Activated naive CD4-positive, alpha-beta T cell treated with anti-CD3 and anti-CD28 coated beads for 36 hours (primary cell): ENCODE measurements at regions not wholly inside any gene's neighbourhood (a gene's known extent, or its start where the extent isn't known, plus 50 kb on each side); places are given as distances from the start of the nearest gene placed in this dataset.

Experiments
- CTCF ChIA-PET: fragments of 350-600 bp; sonication (Branson Sonifier 250); formaldehyde crosslinking; loops from one replicate; lab custom pipeline; 2021; ENCODE audit warnings: antibody characterized with exemption; lab: Charles Lee
- DNase-seq: peaks from one replicate; pipeline ENCODE4 v3.0.0-alpha.2; 2020
- H3K27ac Mint-ChIP-seq: one replicate; pipeline ENCODE4 v1.8.0; 2021; ENCODE audit warnings: mild to moderate bottlenecking, mixed read lengths
- H3K27me3 Mint-ChIP-seq: one replicate; pipeline ENCODE4 v1.8.0; 2021; ENCODE audit warnings: low read depth, mixed read lengths
- H3K36me3 Mint-ChIP-seq: one replicate; pipeline ENCODE4 v1.8.0; 2021; ENCODE audit warnings: low read depth, mixed read lengths
- H3K4me1 Mint-ChIP-seq: one replicate; pipeline ENCODE4 v1.8.0; 2021; ENCODE audit warnings: low read depth, mixed read lengths
- H3K4me3 Mint-ChIP-seq: one replicate; pipeline ENCODE4 v1.8.0; 2021; ENCODE audit warnings: mild to moderate bottlenecking, moderate library complexity, mixed read lengths
- H3K9me3 Mint-ChIP-seq: one replicate; pipeline ENCODE4 v1.8.0; 2021; ENCODE audit warnings: mixed read lengths
- intact Hi-C: fragments of 100-400 bp; cut with micrococcal nuclease; formaldehyde crosslinking; loops from one replicate; pipeline ENCODE4 v1.15.1; 2023

- DNase-seq = no peak
- CTCF ChIA-PET = no interaction called here
- Mint-ChIP-seq H3K9me3 (no peaks in the 10 kb centered on the region), H3K4me3 (no peak overlapping the region), H3K27ac (no peak overlapping the region), H3K4me1 (no peaks in the 10 kb centered on the region), H3K27me3 (no peaks in the 10 kb centered on the region), H3K36me3 (no peaks in the 10 kb centered on the region)
- intact Hi-C loops = no loop called here
Measured at GRCh38 chr5:125298258-125298657, 551.8 kb upstream of the ZNF608 start.

GRCh38 chr5:125298746-125299379 lies 552.4 kb upstream of the ZNF608 start:
- CTCF ChIA-PET = interaction anchor here (0.7 kb wide), 1 partner anchor 496 kb away, joined by 3 read pairs; no protein-coding TSS in a partner anchor
- no peaks in the 10 kb centered on the region for H3K4me1 Mint-ChIP-seq
- no peak overlapping the region for H3K4me3 Mint-ChIP-seq
- intact Hi-C loops = no loop called here
- H3K36me3 Mint-ChIP-seq = no peaks in the 10 kb centered on the region
- H3K9me3 Mint-ChIP-seq = no peaks in the 10 kb centered on the region
- H3K27me3 Mint-ChIP-seq = no peaks in the 10 kb centered on the region
- no peak for DNase-seq
- H3K27ac Mint-ChIP-seq = no peak overlapping the region

GRCh38 chr5:125301711-125302110 lies 555.3 kb upstream of the ZNF608 start:
- intact Hi-C loops = no loop called here
- Mint-ChIP-seq H3K4me1 (no peaks in the 10 kb centered on the region), H3K9me3 (peaks cover 4% of the 10 kb centered on the region), H3K27me3 (no peaks in the 10 kb centered on the region), H3K36me3 (no peaks in the 10 kb centered on the region), H3K27ac (no peak overlapping the region), H3K4me3 (no peak overlapping the region)
- CTCF ChIA-PET = no interaction called here
- no peak for DNase-seq

GRCh38 chr5:125302577-125302976 lies 556.1 kb upstream of the ZNF608 start:
- CTCF ChIA-PET = no interaction called here
- Mint-ChIP-seq H3K27ac (no peak overlapping the region), H3K9me3 (peaks cover 4% of the 10 kb centered on the region), H3K4me3 (no peak overlapping the region), H3K36me3 (no peaks in the 10 kb centered on the region), H3K27me3 (no peaks in the 10 kb centered on the region), H3K4me1 (no peaks in the 10 kb centered on the region)
- no peak for DNase-seq
- intact Hi-C loops = no loop called here

- peaks cover 7% of the 10 kb centered on the region for H3K9me3 Mint-ChIP-seq
- H3K4me1 Mint-ChIP-seq = no peaks in the 10 kb centered on the region
- intact Hi-C loops = no loop called here
- no peaks in the 10 kb centered on the region for H3K36me3 Mint-ChIP-seq
- H3K27me3 Mint-ChIP-seq = no peaks in the 10 kb centered on the region
- no peak overlapping the region for H3K27ac Mint-ChIP-seq
- no peak overlapping the region for H3K4me3 Mint-ChIP-seq
- CTCF ChIA-PET = no interaction called here
- no peak for DNase-seq
Measured at GRCh38 chr5:125306741-125307140, 560.3 kb upstream of the ZNF608 start.

- no peak overlapping the region for H3K4me3 Mint-ChIP-seq
- H3K27me3 Mint-ChIP-seq = no peaks in the 10 kb centered on the region
- no peaks in the 10 kb centered on the region for H3K4me1 Mint-ChIP-seq
- no peak overlapping the region for H3K27ac Mint-ChIP-seq
- intact Hi-C loops = no loop called here
- H3K36me3 Mint-ChIP-seq = no peaks in the 10 kb centered on the region
- CTCF ChIA-PET = no interaction called here
- H3K9me3 Mint-ChIP-seq = peaks cover 9% of the 10 kb centered on the region
- DNase-seq = no peak
Measured at GRCh38 chr5:125310749-125311148, 564.3 kb upstream of the ZNF608 start.

- Mint-ChIP-seq H3K9me3 (peaks cover 8% of the 10 kb centered on the region), H3K36me3 (no peaks in the 10 kb centered on the region)
Measured at GRCh38 chr5:125311743-125312142, 565.3 kb upstream of the ZNF608 start.

GRCh38 chr5:125313555-125313954 lies 567.1 kb upstream of the ZNF608 start:
- H3K36me3 Mint-ChIP-seq = no peaks in the 10 kb centered on the region
- CTCF ChIA-PET = no interaction called here
- no peaks in the 10 kb centered on the region for H3K4me1 Mint-ChIP-seq
- H3K9me3 Mint-ChIP-seq = peaks cover 5% of the 10 kb centered on the region
- intact Hi-C loops = no loop called here
- H3K27ac Mint-ChIP-seq = no peak overlapping the region
- no peak overlapping the region for H3K4me3 Mint-ChIP-seq
- no peak for DNase-seq
- H3K27me3 Mint-ChIP-seq = no peaks in the 10 kb centered on the region

More at GRCh38 chr5:125311743-125312142, 565.3 kb upstream of the ZNF608 start:
- no peak for DNase-seq
- intact Hi-C loops = no loop called here
- Mint-ChIP-seq H3K27ac (no peak overlapping the region), H3K4me3 (no peak overlapping the region), H3K4me1 (no peaks in the 10 kb centered on the region), H3K27me3 (no peaks in the 10 kb centered on the region)
- CTCF ChIA-PET = no interaction called here

GRCh38 chr5:125315306-125315705 lies 568.9 kb upstream of the ZNF608 start:
- CTCF ChIA-PET = no interaction called here
- H3K4me1 Mint-ChIP-seq = no peaks in the 10 kb centered on the region
- no peaks in the 10 kb centered on the region for H3K27me3 Mint-ChIP-seq
- no peak overlapping the region for H3K4me3 Mint-ChIP-seq
- DNase-seq = no peak
- no peaks in the 10 kb centered on the region for H3K36me3 Mint-ChIP-seq
- intact Hi-C loops = no loop called here
- no peak overlapping the region for H3K27ac Mint-ChIP-seq
- H3K9me3 Mint-ChIP-seq = peaks cover 4% of the 10 kb centered on the region

GRCh38 chr5:125316391-125316790 lies 570.0 kb upstream of the ZNF608 start:
- H3K27ac Mint-ChIP-seq = no peak overlapping the region
- intact Hi-C loops = no loop called here
- no peak overlapping the region for H3K4me3 Mint-ChIP-seq
- H3K9me3 Mint-ChIP-seq = peaks cover 6% of the 10 kb centered on the region
- H3K27me3 Mint-ChIP-seq = no peaks in the 10 kb centered on the region
- CTCF ChIA-PET = no interaction called here
- no peak for DNase-seq
- H3K4me1 Mint-ChIP-seq = no peaks in the 10 kb centered on the region
- H3K36me3 Mint-ChIP-seq = no peaks in the 10 kb centered on the region

- CTCF ChIA-PET = no interaction called here
- Mint-ChIP-seq H3K36me3 (no peaks in the 10 kb centered on the region), H3K27ac (no peak overlapping the region), H3K27me3 (no peaks in the 10 kb centered on the region), H3K4me3 (no peak overlapping the region), H3K4me1 (no peaks in the 10 kb centered on the region), H3K9me3 (peaks cover 6% of the 10 kb centered on the region)
- intact Hi-C loops = no loop called here
- DNase-seq = no peak
Measured at GRCh38 chr5:125316915-125317535, 570.6 kb upstream of the ZNF608 start.

- H3K36me3 Mint-ChIP-seq = no peaks in the 10 kb centered on the region
- no peak overlapping the region for H3K4me3 Mint-ChIP-seq
- H3K27me3 Mint-ChIP-seq = no peaks in the 10 kb centered on the region
- CTCF ChIA-PET = no interaction called here
- intact Hi-C loops = no loop called here
- no peak overlapping the region for H3K27ac Mint-ChIP-seq
- DNase-seq = no peak
- peaks cover 6% of the 10 kb centered on the region for H3K9me3 Mint-ChIP-seq
- H3K4me1 Mint-ChIP-seq = no peaks in the 10 kb centered on the region
Measured at GRCh38 chr5:125317536-125317995, 571.1 kb upstream of the ZNF608 start.

GRCh38 chr5:125321654-125322053 lies 575.2 kb upstream of the ZNF608 start:
- no peaks in the 10 kb centered on the region for H3K27me3 Mint-ChIP-seq
- H3K9me3 Mint-ChIP-seq = peaks cover 1% of the 10 kb centered on the region
- CTCF ChIA-PET = no interaction called here
- H3K4me3 Mint-ChIP-seq = no peak overlapping the region
- H3K36me3 Mint-ChIP-seq = no peaks in the 10 kb centered on the region
- intact Hi-C loops = no loop called here
- H3K27ac Mint-ChIP-seq = no peak overlapping the region
- no peaks in the 10 kb centered on the region for H3K4me1 Mint-ChIP-seq
- no peak for DNase-seq
